Lung (tissue), 11 donors: ENCODE measurements at regions not wholly inside any gene's neighbourhood (a gene's known extent, or its start where the extent isn't known, plus 50 kb on each side); places are given as distances from the start of the nearest gene placed in this dataset.

Source experiments
- ATAC-seq: fragments of 200-7000 bp; cut with Tn5 transposase; one replicate; pipeline ENCODE4 v1.9.1; 2020; ENCODE audit warnings: moderate number of reproducible peaks; ENCODE audit not compliant: insufficient read depth, low FRiP score
- DNase-seq, 3 donors: peaks; one replicate each; pipeline ENCODE4 v3.0.0-alpha.2; 2013 to 2017
- H3K27ac ChIP-seq, 2 donors: one replicate each; pipeline ENCODE4 v1.5.1; 2013; ENCODE audit warnings: mild to moderate bottlenecking in 2 of 2, moderate library complexity in 2 of 2, control low read depth in 1 of 2, inconsistent platforms in 1 of 2, low read depth in 1 of 2, low read length in 1 of 2
- H3K27me3 ChIP-seq, 3 donors: one replicate each; pipeline ENCODE4 v1.5.1; 2013; ENCODE audit warnings: low read length in 2 of 3; ENCODE audit not compliant: control insufficient read depth in 3 of 3, insufficient read depth in 3 of 3
- H3K36me3 ChIP-seq, 4 donors: one replicate each; pipeline ENCODE4 v1.5.1; 2013; ENCODE audit warnings: low read length in 4 of 4, mild to moderate bottlenecking in 1 of 4, moderate library complexity in 1 of 4; ENCODE audit not compliant: control insufficient read depth in 4 of 4, insufficient read depth in 4 of 4
- H3K4me1 ChIP-seq, 5 donors: one replicate each; pipeline ENCODE4 v1.5.1; 2013; ENCODE audit warnings: low read length in 5 of 5, mild to moderate bottlenecking in 2 of 5, moderate library complexity in 1 of 5; ENCODE audit not compliant: control insufficient read depth in 5 of 5, insufficient read depth in 5 of 5
- H3K4me3 ChIP-seq: one replicate; pipeline ENCODE4 v1.5.1; 2013; ENCODE audit warnings: mild to moderate bottlenecking, control low read depth, moderate library complexity
- H3K9ac ChIP-seq, 2 donors: one replicate each; pipeline ENCODE4 v1.5.1; 2013; ENCODE audit warnings: low read length in 2 of 2, control low read depth in 1 of 2; ENCODE audit not compliant: insufficient read depth in 1 of 2
- H3K9me3 ChIP-seq, 4 donors: one replicate each; pipeline ENCODE4 v1.5.1; 2013; ENCODE audit warnings: low read length in 3 of 4, mild to moderate bottlenecking in 1 of 4, moderate library complexity in 1 of 4; ENCODE audit not compliant: control insufficient read depth in 4 of 4, insufficient read depth in 3 of 4
- CTCF ChIP-seq: IDR thresholded peaks from 2 replicates; pipeline ENCODE4 v1.5.1; 2012; ENCODE audit warnings: mild to moderate bottlenecking; ENCODE audit errors: control extremely low read depth, extremely low read depth
- WGBS, 2 donors: extraction: QIAGEN DNeasy Blood & Tissue Kit; methylation state at CpG; one replicate each; pipeline ENCODE4 v1.1.7; 2013; 5-methylcytosine and 5-hydroxymethylcytosine counted together
- donor health status: control.
- donor health status: control.
- donor health status: Bipolar disorder and iron deficiency.
- donor health status: healthy.
- donor health status: DM: yes; HTN: yes; CAD: no.

GRCh38 chr6:45794465-45794864, 221.2 kb downstream of the CLIC5 start:
- Histone ChIP-seq H3K27ac (no peak overlapping the region), H3K4me1 (no peaks in the 10 kb centered on the region), H3K9ac (no peak overlapping the region), H3K36me3 (no peaks in the 10 kb centered on the region), H3K27me3 (no peaks in the 10 kb centered on the region), H3K9me3 (peaks cover 0 to 4% (median 0%) of the 10 kb centered on the region in 4 donors), H3K4me3 (no peak overlapping the region)
- DNase-seq (no peak), ATAC-seq (no peak)
- WGBS, 2 donors, result 93 to 96% methylated on average over 3 of the region's 3 CpGs
- TF ChIP-seq CTCF, result no peak

GRCh38 chr6:45791211-45792168, 224.2 kb downstream of the CLIC5 start:
- H3K9me3 ChIP-seq, result peaks cover 0 to 2% (median 0%) of the 10 kb centered on the region in 4 donors
- no peak overlapping the region for H3K9ac ChIP-seq
- WGBS, 2 donors, result 83 to 90% methylated on average over 4 of the region's 4 CpGs
- ATAC-seq, result no peak
- H3K27ac ChIP-seq, result no peak overlapping the region
- no peak overlapping the region for H3K4me3 ChIP-seq
- DNase-seq, result peak in 1 of 3 donors; percentile 19
- no peak for TF ChIP-seq CTCF
- no peaks in the 10 kb centered on the region for H3K27me3 ChIP-seq
- no peaks in the 10 kb centered on the region for H3K4me1 ChIP-seq
- H3K36me3 ChIP-seq, result no peaks in the 10 kb centered on the region

GRCh38 chr6:45789238-45789637, 226.4 kb downstream of the CLIC5 start:
- no peak for TF ChIP-seq CTCF
- DNase-seq, result no peak

More at GRCh38 chr6:45789238-45789637, 226.4 kb downstream of the CLIC5 start:
- H3K9ac ChIP-seq, result no peak overlapping the region
- no peaks in the 10 kb centered on the region for H3K4me1 ChIP-seq
- H3K27ac ChIP-seq, result no peak overlapping the region
- no peaks in the 10 kb centered on the region for H3K27me3 ChIP-seq
- no peaks in the 10 kb centered on the region for H3K36me3 ChIP-seq
- peaks cover 0 to 2% (median 0%) of the 10 kb centered on the region in 4 donors for H3K9me3 ChIP-seq
- no peak for ATAC-seq
- no peak overlapping the region for H3K4me3 ChIP-seq
